ENCODE measurements at regions not wholly inside any gene's neighbourhood (a gene's known extent, or its start where the extent isn't known, plus 50 kb on each side); places are given as distances from the start of the nearest gene placed in this dataset.
A peak's percentile ranks its signal among the peaks of the same experiment; 100 is the strongest.
"Not testable (repeated sequence)": the region's sequence is repeated elsewhere in the genome, so short reads cannot be mapped to it uniquely, and the experiment has no call there.

DNA sequence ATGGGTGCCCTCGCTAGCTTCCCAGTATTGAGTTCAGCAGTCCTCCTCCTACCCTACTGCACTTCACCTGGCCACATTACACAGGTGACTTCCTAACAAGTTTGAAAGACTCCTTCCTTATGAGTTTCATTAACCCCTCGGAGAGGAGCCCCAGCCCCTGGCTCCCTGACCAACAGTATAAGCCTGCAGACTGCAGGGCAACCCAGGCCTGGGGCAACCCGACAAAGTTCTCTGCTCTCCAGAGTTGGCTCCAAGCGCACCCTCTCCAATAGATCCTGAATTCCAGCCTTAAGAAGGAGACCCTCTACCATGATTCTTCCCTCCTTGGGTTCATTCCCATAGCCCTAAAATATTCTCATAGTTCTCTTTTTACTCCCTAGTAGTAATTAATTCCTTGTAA lies 1162.8 kb upstream of the TMEFF2 start:
- ATAC-seq (ENCODE audit: low read depth in 2 of 2) (no peak), DNase-seq (no peak)
- Mint-ChIP-seq H3K27ac (no peak overlapping the region), H3K27me3 (peaks cover 0 to 5% (median 0%) of the 10 kb centered on the region in 3 donors), H3K4me1 (no peaks in the 10 kb centered on the region), H3K4me3 (no peak overlapping the region), H3K36me3 (no peaks in the 10 kb centered on the region), H3K9me3 (no peaks in the 10 kb centered on the region)

DNA sequence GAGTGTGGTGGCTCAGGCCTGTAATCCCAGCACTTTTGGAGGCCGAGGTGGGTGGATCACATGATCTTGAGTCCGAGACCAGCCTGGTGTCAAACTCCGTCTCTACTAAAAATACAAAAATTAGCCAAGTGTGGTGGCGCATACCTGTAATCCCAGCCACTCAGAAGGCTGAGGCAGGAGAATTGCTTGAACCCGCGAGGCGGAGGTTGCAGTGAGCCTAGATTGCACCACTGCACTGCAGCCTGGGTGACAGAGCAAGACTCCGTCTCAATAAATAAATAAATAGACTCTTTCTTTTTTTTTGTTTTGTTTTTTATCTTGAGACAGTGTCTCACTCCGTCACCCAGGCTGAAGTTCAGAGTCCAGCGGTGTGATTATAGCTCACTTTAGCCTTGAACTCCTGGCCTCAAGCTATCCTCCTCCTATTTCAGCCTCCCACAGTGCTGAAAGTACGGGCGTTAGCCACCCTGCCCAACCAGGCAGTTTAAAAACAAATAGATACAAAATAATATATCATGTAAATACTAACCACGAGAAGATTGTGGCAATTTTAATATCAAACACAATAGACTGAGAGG lies 1158.0 kb upstream of the TMEFF2 start:
- H3K4me1 Mint-ChIP-seq, H3K27ac Mint-ChIP-seq, H3K4me3 Mint-ChIP-seq: not testable (repeated sequence)

GRCh38 chr2:193350509-193350908 lies 1155.8 kb upstream of the TMEFF2 start:
- H3K4me3 Mint-ChIP-seq, result no peak overlapping the region
- peaks cover 6 to 12% (median 9%) of the 10 kb centered on the region in 3 donors for H3K4me1 Mint-ChIP-seq
- H3K27me3 Mint-ChIP-seq, result no peaks in the 10 kb centered on the region
- no peak for DNase-seq
- H3K27ac Mint-ChIP-seq, result no peak overlapping the region
- no peaks in the 10 kb centered on the region for H3K9me3 Mint-ChIP-seq
- H3K36me3 Mint-ChIP-seq, result no peaks in the 10 kb centered on the region
- ATAC-seq (ENCODE audit: low read depth in 2 of 2), result no peak

More for the DNA sequence above, 1158.0 kb upstream of the TMEFF2 start:
- H3K36me3 Mint-ChIP-seq; DNase-seq; H3K27me3 Mint-ChIP-seq; H3K9me3 Mint-ChIP-seq; ATAC-seq (ENCODE audit: low read depth in 2 of 2): not testable (repeated sequence)

DNA sequence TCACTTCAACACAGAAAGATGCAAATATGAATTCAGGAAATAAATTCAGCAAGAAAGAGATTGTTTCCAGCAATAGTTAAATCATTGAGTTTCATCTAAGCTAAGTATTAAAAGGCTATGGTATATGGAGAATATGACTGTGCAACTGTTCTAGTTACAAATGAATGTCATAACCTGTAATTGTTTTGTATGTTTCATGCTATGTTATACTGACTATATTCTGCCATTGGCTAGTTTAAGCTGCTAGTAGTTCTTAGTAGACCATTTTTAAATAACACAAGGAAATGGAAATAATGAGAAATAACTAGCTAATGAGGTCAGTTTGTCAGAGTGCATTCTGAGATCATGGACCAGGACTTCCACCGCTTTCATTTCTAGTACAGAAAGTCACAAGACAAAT lies 1154.9 kb upstream of the TMEFF2 start:
- Mint-ChIP-seq H3K4me1 (peaks cover 6 to 12% (median 9%) of the 10 kb centered on the region in 3 donors), H3K27me3 (no peaks in the 10 kb centered on the region), H3K9me3 (no peaks in the 10 kb centered on the region), H3K27ac (no peak overlapping the region), H3K4me3 (no peak overlapping the region), H3K36me3 (no peaks in the 10 kb centered on the region)
- DNase-seq (no peak), ATAC-seq (ENCODE audit: low read depth in 2 of 2) (no peak)

GRCh38 chr2:193348055-193348454 lies 1153.3 kb upstream of the TMEFF2 start:
- Mint-ChIP-seq H3K27me3 (no peaks in the 10 kb centered on the region), H3K36me3 (no peaks in the 10 kb centered on the region), H3K4me1 (peaks cover 6 to 12% (median 9%) of the 10 kb centered on the region in 3 donors), H3K27ac (peak overlapping the region in 4 of 6 donors; percentile 36 to 75 (median 63)), H3K4me3 (peak overlapping the region; percentile 63 to 89 (median 81)), H3K9me3 (no peaks in the 10 kb centered on the region)
- DNase-seq, result no peak
- ATAC-seq (ENCODE audit: low read depth in 2 of 2), result no peak

- H3K4me1 Mint-ChIP-seq, result peaks cover 0 to 12% (median 7%) of the 10 kb centered on the region in 3 donors
- peaks cover 0 to 4% (median 0%) of the 10 kb centered on the region in 7 donors for H3K9me3 Mint-ChIP-seq
- no peaks in the 10 kb centered on the region for H3K36me3 Mint-ChIP-seq
Measured at GRCh38 chr2:193336781-193337180, 1142.0 kb upstream of the TMEFF2 start.

DNA sequence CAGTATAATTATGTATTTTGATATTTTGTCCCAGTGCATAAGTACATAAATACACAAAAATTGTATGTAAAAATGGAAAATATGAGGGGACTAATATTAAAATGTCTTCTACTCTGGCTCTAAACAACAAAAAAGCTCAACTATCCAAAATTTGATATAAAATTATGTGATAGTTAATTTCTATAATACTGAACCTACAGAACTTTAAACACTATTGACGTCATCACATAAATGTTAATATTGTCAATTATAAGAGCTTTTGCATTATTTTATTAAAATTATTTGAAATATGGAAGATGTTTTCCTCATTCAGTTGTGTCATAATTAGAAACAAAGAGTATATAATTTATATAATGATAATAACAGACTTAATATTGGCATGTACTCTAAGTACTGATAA lies 1139.7 kb upstream of the TMEFF2 start:
- DNase-seq (no peak), ATAC-seq (ENCODE audit: low read depth in 2 of 2) (no peak)
- H3K36me3 Mint-ChIP-seq, result no peaks in the 10 kb centered on the region
- H3K27me3 Mint-ChIP-seq, result no peaks in the 10 kb centered on the region
- H3K27ac Mint-ChIP-seq, result no peak overlapping the region
- no peak overlapping the region for H3K4me3 Mint-ChIP-seq
- H3K9me3 Mint-ChIP-seq, result peaks cover 0 to 6% (median 0%) of the 10 kb centered on the region in 7 donors
- peaks cover 3 to 21% (median 17%) of the 10 kb centered on the region in 3 donors for H3K4me1 Mint-ChIP-seq

More at GRCh38 chr2:193336781-193337180, 1142.0 kb upstream of the TMEFF2 start:
- DNase-seq, result no peak
- Mint-ChIP-seq H3K4me3 (no peak overlapping the region), H3K27ac (no peak overlapping the region), H3K27me3 (no peaks in the 10 kb centered on the region)
- no peak for ATAC-seq (ENCODE audit: low read depth in 2 of 2)

GRCh38 chr2:193333539-193333938 lies 1138.8 kb upstream of the TMEFF2 start:
- H3K4me1 Mint-ChIP-seq, result peaks cover 3 to 21% (median 17%) of the 10 kb centered on the region in 3 donors
- peaks cover 0 to 6% (median 0%) of the 10 kb centered on the region in 7 donors for H3K9me3 Mint-ChIP-seq
- no peak overlapping the region for H3K27ac Mint-ChIP-seq
- H3K4me3 Mint-ChIP-seq, result no peak overlapping the region
- no peaks in the 10 kb centered on the region for H3K36me3 Mint-ChIP-seq
- ATAC-seq (ENCODE audit: low read depth in 2 of 2) (no peak), DNase-seq (no peak)
- no peaks in the 10 kb centered on the region for H3K27me3 Mint-ChIP-seq

- Mint-ChIP-seq H3K27ac (peak overlapping the region in 2 of 6 donors; percentile 56 to 83), H3K27me3 (no peaks in the 10 kb centered on the region), H3K4me3 (no peak overlapping the region), H3K4me1 (peaks cover 3 to 21% (median 17%) of the 10 kb centered on the region in 3 donors), H3K36me3 (no peaks in the 10 kb centered on the region), H3K9me3 (peaks cover 0 to 6% (median 0%) of the 10 kb centered on the region in 7 donors)
- ATAC-seq (ENCODE audit: low read depth in 2 of 2) (no peak), DNase-seq (no peak)
Measured at GRCh38 chr2:193332941-193333340, 1138.2 kb upstream of the TMEFF2 start.

DNA sequence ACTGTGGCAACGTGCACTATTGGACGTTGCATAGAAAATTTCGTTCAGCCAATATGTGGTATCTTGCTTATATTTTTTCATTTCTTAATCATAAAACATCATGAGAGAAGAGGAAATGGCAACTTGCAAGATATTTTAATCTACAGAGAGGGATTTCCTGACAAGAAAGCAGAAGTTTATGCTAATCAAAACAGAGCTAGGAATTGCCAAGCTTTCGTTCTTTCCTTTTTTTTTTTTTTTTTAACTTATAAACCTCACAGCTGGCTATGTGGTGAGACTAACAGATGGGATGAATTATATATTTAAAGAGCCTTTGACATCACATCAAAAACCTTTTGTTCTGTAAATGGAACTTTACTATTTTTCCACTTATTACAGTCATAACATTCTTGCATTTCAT lies 1136.9 kb upstream of the TMEFF2 start:
- Mint-ChIP-seq H3K9me3 (peaks cover 0 to 6% (median 0%) of the 10 kb centered on the region in 7 donors), H3K4me3 (peak overlapping the region in 5 of 8 donors; percentile 57 to 78 (median 65)), H3K27ac (peak overlapping the region in 2 of 6 donors; percentile 47 to 78), H3K27me3 (no peaks in the 10 kb centered on the region), H3K36me3 (no peaks in the 10 kb centered on the region), H3K4me1 (peaks cover 3 to 21% (median 17%) of the 10 kb centered on the region in 3 donors)
- DNase-seq, result peak; percentile 14
- ATAC-seq (ENCODE audit: low read depth in 2 of 2), result peak; percentile 16 to 73

DNA sequence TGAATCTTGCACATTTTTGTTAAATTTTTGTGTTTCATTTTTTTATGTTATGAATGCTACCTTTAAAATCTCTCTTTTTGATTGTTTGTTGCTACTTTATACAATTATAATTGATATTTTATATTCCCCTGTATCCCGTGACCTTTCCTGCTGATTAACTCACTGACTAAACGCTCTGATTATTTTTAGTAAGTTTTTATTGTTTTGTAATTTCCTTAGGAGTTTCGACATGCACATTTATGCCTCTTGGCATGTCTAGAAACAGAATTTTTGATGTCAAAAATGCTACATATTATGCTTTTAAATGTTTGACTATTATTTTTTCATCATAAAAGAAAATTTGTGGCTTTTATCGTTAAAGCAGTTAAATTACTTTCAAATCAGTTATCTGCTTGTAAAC lies 1131.6 kb upstream of the TMEFF2 start:
- DNase-seq (no peak), ATAC-seq (ENCODE audit: low read depth in 2 of 2) (no peak)
- Mint-ChIP-seq H3K27ac (no peak overlapping the region), H3K36me3 (no peaks in the 10 kb centered on the region), H3K27me3 (no peaks in the 10 kb centered on the region), H3K4me1 (peaks cover 0 to 6% (median 4%) of the 10 kb centered on the region in 3 donors), H3K9me3 (peaks cover 0 to 6% (median 0%) of the 10 kb centered on the region in 7 donors), H3K4me3 (no peak overlapping the region)

GRCh38 chr2:193315428-193316091 lies 1120.8 kb upstream of the TMEFF2 start:
- peak overlapping the region in 3 of 8 donors; percentile 7 to 31 (median 22) for H3K4me3 Mint-ChIP-seq
- peaks cover 0 to 5% (median 2%) of the 10 kb centered on the region in 7 donors for H3K9me3 Mint-ChIP-seq
- H3K27me3 Mint-ChIP-seq, result no peaks in the 10 kb centered on the region
- H3K36me3 Mint-ChIP-seq, result no peaks in the 10 kb centered on the region
- peaks cover 7 to 19% (median 8%) of the 10 kb centered on the region in 3 donors for H3K4me1 Mint-ChIP-seq
- H3K27ac Mint-ChIP-seq, result peak overlapping the region in 4 of 6 donors; percentile 12 to 60 (median 17)
- ATAC-seq (ENCODE audit: low read depth in 2 of 2) (peak; percentile 27 to 48), DNase-seq (no peak)

GRCh38 chr2:193303464-193303863 lies 1108.7 kb upstream of the TMEFF2 start:
- H3K4me3 Mint-ChIP-seq, result no peak overlapping the region
- no peaks in the 10 kb centered on the region for H3K27me3 Mint-ChIP-seq

DNA sequence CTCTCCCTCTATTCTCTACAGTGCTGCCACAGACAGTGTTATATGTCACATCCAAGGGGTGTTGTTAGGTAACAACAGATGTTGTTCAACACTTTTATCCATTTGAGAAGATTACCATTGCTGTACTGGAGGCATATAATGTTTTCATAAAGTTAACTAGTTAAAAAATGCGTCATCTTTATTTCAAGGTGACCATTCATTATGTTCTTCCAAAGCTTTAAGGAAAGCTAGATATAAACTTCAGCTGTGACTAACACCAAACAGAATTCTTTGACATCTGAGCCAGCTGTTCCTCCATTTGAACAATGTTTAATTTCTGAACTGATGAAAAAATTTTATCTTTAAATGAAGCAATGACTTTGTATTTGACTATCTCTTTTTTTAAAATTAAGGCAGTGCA lies 1099.6 kb upstream of the TMEFF2 start:
- Mint-ChIP-seq H3K4me3 (no peak overlapping the region), H3K27ac (no peak overlapping the region), H3K4me1 (no peaks in the 10 kb centered on the region), H3K36me3 (no peaks in the 10 kb centered on the region), H3K9me3 (peaks cover 0 to 5% (median 0%) of the 10 kb centered on the region in 7 donors), H3K27me3 (no peaks in the 10 kb centered on the region)
- no peak for DNase-seq
- ATAC-seq (ENCODE audit: low read depth in 2 of 2), result no peak

More at GRCh38 chr2:193303464-193303863, 1108.7 kb upstream of the TMEFF2 start:
- Mint-ChIP-seq H3K36me3 (no peaks in the 10 kb centered on the region), H3K27ac (no peak overlapping the region), H3K9me3 (peaks cover 0 to under 1% (median 0%) of the 10 kb centered on the region in 7 donors), H3K4me1 (no peaks in the 10 kb centered on the region)
- ATAC-seq (ENCODE audit: low read depth in 2 of 2), result no peak
- no peak for DNase-seq
